DMS53 (cell line): ENCODE measurements at regions not wholly inside any gene's neighbourhood (a gene's known extent, or its start where the extent isn't known, plus 50 kb on each side); places are given as distances from the start of the nearest gene placed in this dataset.
"Not testable (repeated sequence)": the region's sequence is repeated elsewhere in the genome, so short reads cannot be mapped to it uniquely, and the experiment has no call there.

ENCODE experiments used
- DNase-seq: peaks from one replicate; lab custom pipeline; 2025; lab: John Stamatoyannopoulos, UW

GRCh38 chr5:84885485-84886258, 501.0 kb upstream of the EDIL3 start:
- no peak for DNase-seq

- no peak for DNase-seq
Measured at GRCh38 chr5:84881737-84882136, 497.1 kb upstream of the EDIL3 start.

DNA sequence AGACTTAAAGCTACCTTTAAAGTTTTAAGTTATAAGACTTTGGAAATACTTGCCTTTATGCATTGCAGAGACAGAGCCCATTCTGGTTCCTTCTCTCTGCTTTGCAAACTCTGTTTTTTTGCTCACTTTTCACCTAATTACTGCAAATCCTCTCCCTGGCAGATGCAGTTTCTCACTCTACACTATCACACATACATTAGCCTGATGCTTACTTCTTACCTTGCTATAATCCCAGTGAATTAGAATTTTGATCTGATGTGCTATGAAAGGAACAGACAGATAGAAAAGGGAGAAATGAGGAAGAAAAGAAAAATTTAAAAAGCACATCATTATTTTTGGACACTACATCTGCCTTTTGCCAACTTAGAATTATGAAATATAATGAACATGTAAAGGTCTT, 489.5 kb upstream of the EDIL3 start:
- no peak for DNase-seq

DNA sequence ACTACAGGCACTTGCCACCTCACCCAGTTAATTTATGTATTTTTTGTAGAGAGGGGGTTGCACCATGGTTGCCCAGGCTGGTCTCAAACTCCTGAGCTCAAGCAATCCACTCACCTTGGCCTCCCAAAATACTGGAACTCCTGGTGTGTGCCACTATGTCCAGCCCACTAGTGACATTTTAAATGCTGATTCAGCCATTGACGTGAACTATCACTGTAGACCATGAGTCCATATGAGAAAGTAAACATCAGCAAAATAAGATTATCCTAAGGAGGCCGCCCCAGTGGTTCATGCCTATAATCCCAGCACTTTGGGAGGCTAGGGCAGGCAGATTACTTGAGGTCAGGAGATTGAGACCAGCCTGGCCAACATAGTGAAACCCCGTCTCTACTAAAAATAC, 488.1 kb upstream of the EDIL3 start:
- DNase-seq = no peak

- DNase-seq = no peak
Measured at GRCh38 chr5:84870369-84870768, 485.7 kb upstream of the EDIL3 start.

- no peak for DNase-seq
Measured at GRCh38 chr5:84869675-84870074, 485.0 kb upstream of the EDIL3 start.

- DNase-seq = not testable (repeated sequence)
Measured at GRCh38 chr5:84863936-84864335, 479.3 kb upstream of the EDIL3 start.

GRCh38 chr5:84863020-84863419, 478.3 kb upstream of the EDIL3 start:
- DNase-seq = no peak

DNA sequence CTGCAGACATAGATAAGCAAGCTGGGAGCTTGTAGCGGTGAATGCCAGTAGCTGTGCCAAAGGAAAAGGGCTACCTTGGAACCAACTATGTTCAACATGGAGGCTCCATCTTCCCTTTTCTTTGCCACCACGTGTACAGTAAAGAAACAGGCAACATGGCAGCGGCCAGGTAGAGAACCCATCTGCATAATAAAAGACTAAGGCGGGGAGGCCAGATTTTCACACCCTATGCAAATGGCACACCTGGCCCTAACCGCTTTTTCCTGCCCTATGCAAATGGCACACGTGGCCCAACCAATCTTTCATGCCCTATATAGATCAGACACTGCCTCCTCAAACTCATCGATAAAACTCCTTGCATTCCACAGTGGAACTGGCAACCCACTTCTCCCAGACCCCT, 477.5 kb upstream of the EDIL3 start:
- DNase-seq = peak; percentile 3

GRCh38 chr5:84861306-84861705, 476.6 kb upstream of the EDIL3 start:
- DNase-seq = no peak

DNA sequence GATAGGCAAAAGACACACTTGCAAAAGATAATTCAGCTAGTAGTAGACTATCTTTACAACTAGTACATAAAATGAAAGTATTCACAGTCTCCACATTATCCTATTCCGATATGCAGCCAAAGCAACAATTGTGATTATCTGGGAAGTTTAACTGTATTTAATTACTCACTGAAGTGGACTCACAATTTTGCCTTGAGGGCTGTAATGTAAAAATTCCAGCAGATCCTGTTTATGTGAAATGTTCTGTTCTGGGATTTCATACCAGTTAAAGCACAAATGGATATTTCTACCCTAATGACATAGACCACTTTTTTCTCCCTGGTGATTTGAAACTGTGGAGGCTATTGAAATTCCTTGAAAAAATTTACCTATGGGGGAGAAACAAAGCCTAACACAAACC, 474.4 kb upstream of the EDIL3 start:
- no peak for DNase-seq

GRCh38 chr5:84831701-84832100, 447.0 kb upstream of the EDIL3 start:
- DNase-seq = no peak

DNA sequence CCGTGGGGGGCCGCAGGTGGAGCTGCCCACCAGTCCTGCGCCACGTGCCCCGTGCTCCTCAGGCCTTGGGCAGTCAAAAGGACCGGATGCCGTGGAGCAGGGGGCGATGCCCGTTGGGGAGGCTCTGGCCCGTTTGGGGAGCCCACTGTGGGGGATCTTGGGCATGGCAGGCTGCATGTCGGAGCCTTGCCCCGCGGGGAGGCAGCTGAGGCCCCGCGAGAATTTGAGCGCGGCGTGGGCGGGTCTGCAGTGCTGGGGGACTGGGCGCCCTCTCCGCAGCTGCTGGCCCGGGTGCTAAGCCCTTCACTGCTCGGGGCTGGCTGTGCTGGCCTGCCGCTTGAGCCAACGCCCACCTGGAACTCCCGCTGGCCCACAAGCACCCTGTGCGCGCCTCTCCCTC, 445.6 kb upstream of the EDIL3 start:
- no peak for DNase-seq

GRCh38 chr5:84825606-84826005, 440.9 kb upstream of the EDIL3 start:
- no peak for DNase-seq

DNA sequence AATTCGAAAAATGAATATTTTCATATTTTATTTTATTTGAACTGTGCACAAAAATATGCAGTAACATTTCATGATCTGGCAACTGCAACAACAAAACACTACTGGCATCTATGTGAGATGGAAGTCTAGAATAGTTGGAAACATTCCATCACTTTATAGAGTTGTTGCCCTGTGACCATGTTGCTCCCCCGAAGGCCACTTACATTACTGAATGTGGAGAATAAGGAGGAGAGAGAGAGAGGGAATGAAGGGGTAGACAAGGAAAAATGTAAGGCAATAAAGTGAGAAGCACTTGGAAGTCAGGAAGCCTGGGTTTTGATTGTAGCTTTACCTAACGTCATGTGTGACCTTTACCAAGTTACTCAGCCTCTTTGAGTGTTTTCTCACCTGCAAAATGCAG, 437.2 kb upstream of the EDIL3 start:
- peak; percentile 6 for DNase-seq

- no peak for DNase-seq
Measured at GRCh38 chr5:84817953-84818352, 433.3 kb upstream of the EDIL3 start.

DNA sequence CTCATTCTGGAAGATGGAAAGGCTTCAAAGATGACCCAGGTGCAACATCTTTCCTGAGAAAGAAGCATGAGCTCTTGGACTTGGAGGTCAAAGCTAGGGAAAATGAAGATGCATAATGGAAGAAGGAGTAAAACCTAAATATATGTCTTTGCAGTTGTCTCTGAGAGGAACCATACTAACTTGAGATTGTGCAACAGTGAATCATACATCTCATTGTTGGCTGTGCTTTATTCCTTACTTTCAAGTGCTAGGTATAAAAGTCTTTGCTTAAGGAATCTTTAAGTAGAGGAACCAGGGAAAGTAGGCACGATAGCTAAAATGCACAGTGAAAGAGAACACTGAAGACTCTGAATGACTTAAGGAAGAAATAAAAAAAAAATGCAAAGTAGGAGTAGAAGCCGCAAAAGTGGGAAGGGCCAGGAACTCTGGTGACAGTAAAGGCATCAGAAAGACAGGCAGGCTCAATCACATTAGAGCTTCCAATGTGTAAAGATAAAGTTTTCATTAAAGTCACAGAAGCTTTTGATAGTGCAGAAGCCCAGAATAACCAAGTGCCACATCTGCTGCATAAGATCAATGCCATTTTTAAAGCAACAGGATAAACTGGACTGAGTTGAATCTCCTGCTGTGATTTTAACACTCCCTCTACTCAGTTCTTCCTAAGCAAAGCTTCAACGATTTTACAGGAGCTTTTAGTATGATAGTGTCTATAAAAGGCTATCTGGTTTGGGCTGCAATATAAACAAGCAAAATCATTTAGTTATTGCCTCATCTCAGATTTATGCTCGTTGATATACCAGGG, 432.3 kb upstream of the EDIL3 start:
- DNase-seq = no peak

DNA sequence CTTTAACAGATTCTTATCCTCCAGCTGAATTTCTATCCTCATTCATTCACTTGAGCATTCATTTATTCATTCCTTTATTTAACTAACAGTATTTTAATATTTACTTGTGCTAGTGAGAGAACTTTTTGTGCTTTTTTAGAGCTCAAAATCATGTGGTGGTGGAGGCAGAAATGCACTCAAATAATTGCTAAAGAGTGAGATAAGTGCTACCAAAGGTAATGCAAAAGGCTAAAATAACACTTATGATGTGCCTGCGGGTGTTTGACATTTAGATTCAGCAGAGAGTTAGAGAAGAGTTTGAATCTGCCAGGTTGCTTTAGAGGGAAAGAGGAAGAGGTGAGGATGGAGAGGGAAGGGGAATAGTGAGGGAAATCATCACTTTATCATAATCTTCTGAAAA, 431.5 kb upstream of the EDIL3 start:
- no peak for DNase-seq

- DNase-seq = no peak
Measured at GRCh38 chr5:84805473-84805872, 420.8 kb upstream of the EDIL3 start.

GRCh38 chr5:84796399-84796798, 411.7 kb upstream of the EDIL3 start:
- no peak for DNase-seq

- DNase-seq = no peak
Measured at GRCh38 chr5:84794486-84795035, 409.9 kb upstream of the EDIL3 start.

- DNase-seq = no peak
Measured at GRCh38 chr5:84791730-84792129, 407.1 kb upstream of the EDIL3 start.

DNA sequence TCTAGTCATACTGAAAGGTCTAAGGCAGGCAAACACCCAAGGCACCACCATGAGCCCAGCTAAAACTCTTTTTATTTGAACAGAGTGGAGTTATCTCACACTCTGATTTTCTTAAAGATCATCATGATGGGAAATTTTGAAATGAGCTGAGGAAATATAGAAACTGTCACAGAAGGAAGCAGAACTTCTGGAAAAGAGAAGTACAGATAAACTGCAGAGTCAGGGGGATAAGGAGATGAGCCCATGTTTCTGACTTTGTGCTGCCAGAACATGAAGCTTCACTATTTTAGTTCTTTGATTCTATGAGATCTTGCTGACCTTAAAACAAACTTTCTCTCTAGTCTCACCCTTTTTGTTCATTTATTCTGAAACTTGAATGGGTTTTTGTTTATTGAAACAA, 406.5 kb upstream of the EDIL3 start:
- no peak for DNase-seq
